DMS153 treated with DMSO at 0.1 percent for 48 hours (cell line): ENCODE measurements at regions not wholly inside any gene's neighbourhood (a gene's known extent, or its start where the extent isn't known, plus 50 kb on each side); places are given as distances from the start of the nearest gene placed in this dataset.

ENCODE experiments used
- DNase-seq: peaks from one replicate; lab custom pipeline; 2025; ENCODE audit not compliant: unreplicated experiment; lab: John Stamatoyannopoulos, UW

DNA sequence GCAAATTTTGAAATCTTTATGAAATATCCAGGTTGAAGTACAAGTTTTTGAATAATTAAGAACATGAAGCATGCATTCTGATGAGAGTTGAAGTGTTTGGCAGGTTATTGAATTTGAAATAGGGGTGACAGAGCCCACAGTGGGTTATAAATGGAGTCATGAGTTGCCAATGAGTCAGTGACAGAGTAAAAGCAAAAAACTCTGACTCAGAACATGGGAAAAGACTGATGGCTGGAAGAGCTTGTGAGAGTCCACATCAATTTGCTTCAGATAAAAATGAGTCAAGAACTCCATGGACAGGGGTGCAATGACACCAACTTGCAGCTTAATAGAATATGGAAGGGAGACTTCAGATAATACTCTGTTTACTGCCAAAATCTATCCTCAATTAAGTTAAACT, 105.3 kb downstream of the SLC6A15 start:
- DNase-seq: no peak

- DNase-seq: no peak
These were observed 107.1 kb downstream of the SLC6A15 start for GRCh38 chr12:84805474-84805858.

GRCh38 chr12:84804691-84805473, 107.7 kb downstream of the SLC6A15 start:
- DNase-seq: no peak

DNA sequence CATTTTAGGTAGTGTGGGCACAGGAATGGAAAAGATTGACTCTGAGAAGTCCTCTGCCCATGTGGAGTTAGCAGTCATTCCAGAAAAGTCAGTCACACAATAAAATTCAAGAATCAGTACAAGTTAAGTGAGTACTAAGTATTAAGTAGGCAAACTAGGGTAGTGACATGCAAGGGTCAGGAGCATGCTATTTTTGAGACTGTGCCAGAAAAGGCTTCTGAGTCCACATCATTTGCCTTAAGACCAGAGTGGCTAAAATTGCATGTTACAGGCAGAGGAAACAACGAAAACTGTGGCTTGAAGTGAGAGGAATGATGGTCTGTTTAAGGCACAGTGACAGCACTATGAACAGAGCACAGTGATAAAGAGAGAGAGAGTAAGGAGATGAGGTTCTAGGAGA, 108.9 kb downstream of the SLC6A15 start:
- no peak for DNase-seq

DNA sequence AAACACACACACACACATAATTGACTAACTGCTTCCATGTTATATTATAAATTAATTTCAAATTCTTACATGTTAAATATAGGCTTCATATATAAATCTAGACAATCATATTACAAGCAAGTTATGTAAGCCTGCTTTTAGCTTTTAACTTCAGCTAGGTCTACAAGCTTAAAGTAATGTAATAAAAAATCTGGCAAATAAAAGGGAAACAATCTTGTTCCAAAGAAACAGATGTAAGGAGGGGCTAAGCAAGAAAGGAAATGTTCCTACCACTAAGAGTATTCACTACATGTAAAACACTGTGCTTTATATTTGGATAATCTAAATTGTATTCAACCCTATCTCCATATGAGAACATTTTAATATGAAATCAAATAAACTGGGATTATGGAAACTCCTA, 110.4 kb downstream of the SLC6A15 start:
- DNase-seq: no peak

GRCh38 chr12:84793558-84794367, 118.8 kb downstream of the SLC6A15 start:
- DNase-seq: no peak

- DNase-seq: no peak
These were observed 121.2 kb downstream of the SLC6A15 start for GRCh38 chr12:84791444-84791843.

DNA sequence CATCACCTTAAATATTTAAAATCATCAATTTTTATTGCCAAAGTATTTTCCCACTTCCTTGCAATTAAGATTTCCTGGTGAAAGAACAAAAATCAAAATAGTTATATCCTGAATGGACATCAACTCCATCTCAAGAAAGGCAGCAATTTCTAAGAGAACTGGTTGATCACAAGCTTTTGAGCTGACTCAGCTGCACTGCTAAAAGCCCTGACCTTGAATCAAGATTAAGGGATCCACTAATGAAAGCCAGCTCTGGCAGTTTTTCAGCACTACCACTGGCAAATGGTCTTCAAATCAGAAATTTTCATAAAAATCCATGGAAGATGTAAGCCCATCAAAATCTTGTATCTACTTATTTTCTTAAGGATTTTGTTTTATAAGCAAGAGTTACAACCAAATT, 123.4 kb downstream of the SLC6A15 start:
- DNase-seq: no peak

DNA sequence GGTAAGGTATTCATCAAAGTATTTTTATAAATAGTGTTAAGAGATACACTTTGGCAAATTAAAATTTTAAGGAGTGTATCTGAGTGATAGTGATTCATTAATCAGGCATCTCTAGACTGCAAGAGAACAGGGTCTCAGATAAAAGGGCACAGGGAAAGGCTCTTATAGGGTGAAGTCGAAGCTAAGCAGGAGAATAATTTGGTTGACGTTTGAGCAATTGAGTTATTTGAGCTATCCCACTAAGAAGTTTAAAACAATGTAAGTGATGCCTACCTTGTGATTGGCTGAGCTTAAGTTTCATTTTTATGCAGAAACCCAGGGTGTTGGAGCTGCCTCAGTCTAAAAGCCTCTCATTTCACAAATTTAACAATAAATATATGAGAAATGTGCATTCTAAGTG, 125.3 kb downstream of the SLC6A15 start:
- no peak for DNase-seq

GRCh38 chr12:84786622-84787021, 126.0 kb downstream of the SLC6A15 start:
- DNase-seq: no peak

- no peak for DNase-seq
These were observed 126.6 kb downstream of the SLC6A15 start for GRCh38 chr12:84785951-84786350.

DNA sequence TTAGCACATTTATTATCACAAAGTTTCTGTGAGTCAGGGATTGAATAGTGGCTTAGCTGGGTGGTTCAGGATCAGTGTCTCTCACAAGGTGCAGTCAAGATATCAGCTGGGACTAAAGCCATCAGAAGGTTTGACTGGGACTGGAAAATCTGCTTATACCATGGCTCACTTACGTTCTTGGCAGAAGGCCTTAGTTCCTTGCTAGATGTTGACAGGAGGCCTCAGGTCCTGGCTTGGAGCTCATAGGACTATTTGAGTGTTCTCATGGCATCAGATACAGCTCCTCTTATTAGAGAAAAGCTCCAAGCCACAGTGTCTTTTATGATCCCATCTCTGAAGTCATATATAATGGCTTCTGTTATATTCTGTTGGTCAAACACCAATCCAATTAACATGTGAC, 127.3 kb downstream of the SLC6A15 start:
- no peak for DNase-seq

- no peak for DNase-seq
These were observed 133.4 kb downstream of the SLC6A15 start for GRCh38 chr12:84779169-84779568.

GRCh38 chr12:84772281-84772680, 140.3 kb downstream of the SLC6A15 start:
- no peak for DNase-seq

GRCh38 chr12:84767079-84767478, 145.5 kb downstream of the SLC6A15 start:
- DNase-seq: no peak

- DNase-seq: no peak
These were observed 146.2 kb downstream of the SLC6A15 start for GRCh38 chr12:84766375-84766774.

DNA sequence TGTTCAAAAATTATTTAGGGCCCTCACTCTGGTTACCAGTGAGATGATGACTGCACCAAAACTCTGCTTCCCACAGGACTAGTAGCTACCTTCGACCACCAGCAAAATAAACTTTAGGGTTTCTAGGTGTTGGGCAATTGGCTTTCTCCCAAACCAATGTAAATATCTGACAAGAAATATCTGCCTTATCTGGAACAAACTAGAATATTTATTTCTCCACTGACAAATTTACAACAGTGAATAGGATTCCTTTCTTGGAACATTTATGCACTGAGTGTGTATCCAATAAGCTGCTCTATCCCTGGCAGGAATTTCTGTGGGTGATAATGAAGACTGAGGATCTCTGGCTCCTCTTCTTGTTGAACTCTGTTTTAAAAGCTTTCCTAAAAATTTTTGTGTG, 148.6 kb downstream of the SLC6A15 start:
- no peak for DNase-seq

GRCh38 chr12:84763107-84763506, 149.5 kb downstream of the SLC6A15 start:
- DNase-seq: no peak

- no peak for DNase-seq
These were observed 152.3 kb downstream of the SLC6A15 start for GRCh38 chr12:84760091-84760865.

GRCh38 chr12:84757978-84758377, 154.6 kb downstream of the SLC6A15 start:
- no peak for DNase-seq

DNA sequence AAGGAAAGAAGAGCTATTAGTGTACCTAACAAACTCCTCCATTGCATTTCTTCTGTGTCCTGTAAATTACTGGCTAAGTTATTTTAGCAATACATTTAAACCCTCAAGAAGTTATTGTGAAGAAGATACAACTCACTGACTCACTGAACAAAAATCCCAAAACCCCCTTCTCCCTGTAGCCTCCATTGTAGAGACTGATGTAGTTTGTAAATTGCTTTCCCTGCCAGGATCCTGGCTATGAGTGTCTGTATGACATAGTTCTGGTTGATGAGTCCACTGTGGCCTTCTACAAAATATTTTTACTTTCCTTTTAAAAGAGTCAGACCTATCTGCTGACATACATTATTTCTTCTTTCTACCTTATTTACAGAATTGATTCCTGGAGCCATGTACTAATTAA, 155.6 kb downstream of the SLC6A15 start:
- no peak for DNase-seq

GRCh38 chr12:84745127-84745526, 167.5 kb downstream of the SLC6A15 start:
- no peak for DNase-seq
